ENCODE measurements at regions not wholly inside any gene's neighbourhood (a gene's known extent, or its start where the extent isn't known, plus 50 kb on each side); places are given as distances from the start of the nearest gene placed in this dataset.

- TF ChIP-seq POLR2A (IDR thresholded peaks at IDR 0.05; ENCODE audit: borderline replicate concordance, extremely low read depth, insufficient read depth, insufficient read length) (no peak), YY1 (IDR thresholded peaks at IDR 0.05; ENCODE audit: extremely low read depth, insufficient replicate concordance, low read depth, low read length) (no peak), CTCF (IDR thresholded peaks at IDR 0.05 in 2 of 3, conservative IDR thresholded peaks at IDR 0.05 in 1 of 3; ENCODE audit: borderline replicate concordance in 1 of 3, insufficient read depth in 1 of 3, low read depth in 2 of 3, low read length in 2 of 3) (no peak), RAD21 (IDR thresholded peaks at IDR 0.05; ENCODE audit: low read depth) (no peak), POLR2AphosphoS5 (IDR thresholded peaks at IDR 0.05; ENCODE audit: low read depth, low read length) (no peak), MAX (IDR thresholded peaks at IDR 0.05) (no peak), EZH2 (IDR thresholded peaks at IDR 0.05) (no peak)
These were observed 272.9 kb downstream of the NUAK1 start for GRCh38 chr12:105865886-105866285.
